Endothelial cell of umbilical vein (primary cell): ENCODE measurements at regions not wholly inside any gene's neighbourhood (a gene's known extent, or its start where the extent isn't known, plus 50 kb on each side); places are given as distances from the start of the nearest gene placed in this dataset.

Source experiments
- BruUV-seq: library from RNA; stranded (reverse); fragments of 400-500 nt; replicated peaks from 2 replicates; lab custom pipeline; 2021; lab: Mats Ljungman, UMichigan
- CTCF ChIA-PET: fragments of 300-600, 350-600 bp; sonication (Branson Sonifier 250); formaldehyde crosslinking; loops from one replicate; lab custom pipeline; 2021; ENCODE audit warnings: antibody characterized with exemption, inconsistent platforms; lab: Charles Lee
- POLR2A ChIA-PET: fragments of 300-600, 350-600 bp; sonication (Branson Sonifier 250); formaldehyde crosslinking; loops from one replicate; lab custom pipeline; 2021; ENCODE audit warnings: antibody characterized with exemption, inconsistent platforms; lab: Charles Lee
- DNase-seq: peaks from one replicate; pipeline ENCODE4 v3.0.0-alpha.2; 2011; ENCODE audit warnings: low read depth, low spot score
- FAIRE-seq: peaks from 2 replicates; lab custom pipeline; 2011; peaks lifted over from hg19 to GRCh38; lab: Jason Lieb, UNC
- H2AFZ ChIP-seq: 2 replicates; pipeline ENCODE4 v1.6.0; 2012; ENCODE audit warnings: low read depth, low read length, control low read depth, inconsistent platforms
- H3K27ac ChIP-seq: 2 replicates; pipeline ENCODE4 v1.5.1; 2011; ENCODE audit warnings: low read depth, mild to moderate bottlenecking, control low read depth, low read length, moderate library complexity; ENCODE audit not compliant: insufficient read depth
- H3K27me3 ChIP-seq, 2 experiments: 2 replicates each; pipeline versions ENCODE4 v1.6.0 to v1.6.1; 2011; ENCODE audit warnings: low read length in 2 of 2, mixed read lengths in 1 of 2; ENCODE audit not compliant: control insufficient read depth in 2 of 2, insufficient read depth in 2 of 2
- H3K36me3 ChIP-seq, 2 experiments: 2 replicates in 1 of 2; 3 replicates in 1 of 2; pipeline ENCODE4 v1.5.1; 2011; ENCODE audit warnings: low read length in 2 of 2, mild to moderate bottlenecking in 1 of 2, moderate library complexity in 1 of 2; ENCODE audit not compliant: control insufficient read depth in 2 of 2, insufficient read depth in 2 of 2; ENCODE audit errors: extremely low read depth in 1 of 2
- H3K4me1 ChIP-seq: 3 replicates; pipeline ENCODE4 v1.5.1; 2011; ENCODE audit warnings: mild to moderate bottlenecking, low read length; ENCODE audit not compliant: control insufficient read depth, insufficient read depth; ENCODE audit errors: extremely low read depth
- H3K4me2 ChIP-seq: 2 replicates; pipeline ENCODE4 v1.6.1; 2011; ENCODE audit warnings: low read length, control low read depth, mixed read lengths; ENCODE audit not compliant: insufficient read depth
- H3K4me3 ChIP-seq, 3 experiments: fragments of 200-600 bp in 1 of 3; sonication (generic), shearing (Covaris generic) in 1 of 3; replicated peaks in 1 of 3; 2 replicates each; pipeline ENCODE4 v1.5.1; 2011 to 2016; ENCODE audit warnings: control low read depth in 3 of 3, low read length in 3 of 3, mild to moderate bottlenecking in 2 of 3, inconsistent platforms in 1 of 3, low read depth in 1 of 3, moderate library complexity in 1 of 3; ENCODE audit not compliant: insufficient read depth in 1 of 3
- H3K79me2 ChIP-seq: 2 replicates; pipeline ENCODE4 v1.6.0; 2012; ENCODE audit warnings: low read length, inconsistent platforms; ENCODE audit not compliant: control insufficient read depth, insufficient read depth
- H3K9ac ChIP-seq: replicated peaks from 2 replicates; pipeline ENCODE3; 2011; ENCODE audit warnings: low read length, control low read depth; ENCODE audit not compliant: insufficient read depth; ENCODE audit errors: extremely low read depth
- H3K9me1 ChIP-seq: replicated peaks from 3 replicates; pipeline ENCODE4 v1.6.0; 2011; ENCODE audit warnings: mild to moderate bottlenecking, low read length; ENCODE audit not compliant: control insufficient read depth, insufficient read depth; ENCODE audit errors: extremely low read depth
- H3K9me3 ChIP-seq: replicated peaks from 2 replicates; pipeline ENCODE4 v1.5.1; 2012; ENCODE audit warnings: low read length, inconsistent platforms; ENCODE audit not compliant: control insufficient read depth, insufficient read depth
- H4K20me1 ChIP-seq: replicated peaks from 2 replicates; pipeline ENCODE3; 2011; ENCODE audit warnings: mild to moderate bottlenecking, low read length; ENCODE audit not compliant: control insufficient read depth, insufficient read depth; ENCODE audit errors: extremely low read depth
- CTCF ChIP-seq, 2 donors: IDR thresholded peaks; 1 replicate in 1 of 2; 2 replicates in 1 of 2; pipeline ENCODE4 v1.5.1; 2011; ENCODE audit warnings: low read length in 2 of 2, mild to moderate bottlenecking in 2 of 2, moderate library complexity in 2 of 2, control low read depth in 1 of 2, inconsistent platforms in 1 of 2, low read depth in 1 of 2; ENCODE audit not compliant: insufficient read depth in 1 of 2; ENCODE audit errors: extremely low read depth in 1 of 2
- EZH2 ChIP-seq: IDR thresholded peaks from 2 replicates; pipeline ENCODE4 v1.6.1; 2012; ENCODE audit warnings: borderline replicate concordance, low read depth, mild to moderate bottlenecking, moderate library complexity, low read length, inconsistent platforms; ENCODE audit not compliant: severe bottlenecking
- FOS ChIP-seq: IDR thresholded peaks from 2 replicates; pipeline ENCODE4 v1.6.1; 2011; ENCODE audit warnings: mild to moderate bottlenecking, low read length, moderate library complexity, borderline replicate concordance; ENCODE audit not compliant: insufficient read depth
- GATA2 ChIP-seq: IDR thresholded peaks from 2 replicates; pipeline ENCODE4 v1.7.0; 2011; ENCODE audit warnings: low read depth, mild to moderate bottlenecking, moderate library complexity, mixed read lengths, low read length; ENCODE audit not compliant: insufficient read length, insufficient read depth
- JUN ChIP-seq: IDR thresholded peaks from 2 replicates; pipeline ENCODE4 v1.6.1; 2011; ENCODE audit warnings: borderline replicate concordance, low read depth; ENCODE audit not compliant: insufficient read length, insufficient read depth
- MAX ChIP-seq: IDR thresholded peaks from 2 replicates; pipeline ENCODE4 v1.6.1; 2011; ENCODE audit not compliant: insufficient read depth, insufficient read length
- MYC ChIP-seq: IDR thresholded peaks from one replicate; pipeline ENCODE4 v1.6.1; 2011; ENCODE audit warnings: mild to moderate bottlenecking, low read depth, low read length
- POLR2A ChIP-seq: IDR thresholded peaks from 2 replicates; pipeline ENCODE4 v1.6.1; 2012; ENCODE audit warnings: low read depth, mild to moderate bottlenecking, control low read depth, low read length
- POLR2AphosphoS5 ChIP-seq: IDR thresholded peaks from 2 replicates; pipeline ENCODE4 v1.6.1; 2012; ENCODE audit warnings: low read depth, mild to moderate bottlenecking, control low read depth, low read length, moderate library complexity; ENCODE audit not compliant: insufficient read depth
- dilution Hi-C: fragments of 300-500 bp; cut with MboI; formaldehyde crosslinking; loops from one replicate; pipeline ENCODE4 v1.15.0; 2019; ENCODE audit warnings: low sequenced_read_pairs; ENCODE audit not compliant: extremely low pct_ligation_motif_present
- intact Hi-C: fragments of 100-400 bp; cut with micrococcal nuclease; formaldehyde crosslinking; loops from one replicate; pipeline ENCODE4 v1.10.0; 2022

GRCh38 chr3:193991666-193992424 is 144.1 kb upstream of the HES1 start:
- dilution Hi-C loops (no loop called here), intact Hi-C loops (no loop called here)
- Histone ChIP-seq H3K36me3 (no peaks in the 10 kb centered on the region), H3K79me2 (no peaks in the 10 kb centered on the region), H3K9me3 (no peaks in the 10 kb centered on the region), H4K20me1 (no peaks in the 10 kb centered on the region), H2AFZ (no peak overlapping the region), H3K4me1 (peaks cover 6% of the 10 kb centered on the region), H3K27me3 (peaks cover 0 to 2% of the 10 kb centered on the region in 2 experiments), H3K4me2 (no peak overlapping the region), H3K27ac (no peak overlapping the region), H3K9ac (no peak overlapping the region), H3K4me3 (no peak overlapping the region), H3K9me1 (no peaks in the 10 kb centered on the region)
- no TSS peak for BruUV-seq
- ChIA-PET CTCF (no interaction called here), POLR2A (no interaction called here)
- no peak for FAIRE-seq
- TF ChIP-seq MAX (no peak), MYC (no peak), EZH2 (no peak), GATA2 (no peak), CTCF (IDR thresholded peaks at IDR 0.05; ENCODE audit: extremely low read depth in 1 of 2, insufficient read depth in 1 of 2, low read depth in 1 of 2, low read length in 2 of 2) (no peak), JUN (no peak), POLR2A (no peak), POLR2AphosphoS5 (no peak), FOS (no peak)
- DNase-seq: no peak
